ENCODE measurements at regions not wholly inside any gene's neighbourhood (a gene's known extent, or its start where the extent isn't known, plus 50 kb on each side); places are given as distances from the start of the nearest gene placed in this dataset.

DNA sequence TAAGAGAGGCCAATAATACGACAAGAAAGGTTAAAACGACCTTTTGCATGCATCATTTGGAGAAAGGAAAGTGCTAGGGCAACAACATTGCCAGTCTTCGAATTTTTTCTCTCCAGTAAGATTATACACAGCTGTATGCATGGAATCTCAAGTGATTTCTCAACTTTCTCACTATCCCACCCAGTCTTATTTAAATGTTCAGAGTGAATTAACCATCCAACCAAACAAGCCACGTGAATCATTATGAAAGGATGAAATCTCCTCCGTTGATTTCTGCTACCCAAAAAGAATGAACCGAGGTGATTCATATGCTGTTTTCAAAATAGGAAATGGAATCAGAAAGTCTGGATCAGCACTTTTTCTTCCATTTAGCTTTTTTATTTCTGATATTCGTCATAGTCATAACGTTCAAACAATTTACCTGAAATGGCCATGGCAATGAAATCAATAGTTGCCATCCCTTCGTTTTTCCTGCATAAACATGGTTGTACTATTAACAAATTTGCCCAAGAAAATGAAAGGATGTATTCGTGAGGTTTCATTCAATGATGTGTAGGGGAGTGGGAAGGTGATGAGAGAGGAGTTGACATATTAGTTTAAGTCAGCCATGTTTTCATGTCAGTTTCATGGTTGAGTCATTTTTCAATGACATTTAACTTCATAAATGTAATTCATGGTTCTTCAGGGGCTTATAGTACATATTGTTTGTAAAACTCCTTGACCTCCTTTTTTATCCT lies 170.9 kb upstream of the WWC1 start:
- H3K36me3 ChIP-seq (ENCODE audit: insufficient read depth): no peaks in the 10 kb centered on the region
- 76% methylated on average over 10 of the region's 10 CpGs for WGBS
- H3K27ac ChIP-seq (ENCODE audit: low read depth): no peak overlapping the region
- H3K4me3 ChIP-seq (ENCODE audit: low read depth, low read length): no peak overlapping the region
- no peaks in the 10 kb centered on the region for H3K4me1 ChIP-seq (ENCODE audit: insufficient read depth)
- no peak for DNase-seq (ENCODE audit: extremely low spot score)

GRCh38 chr5:168121138-168121494 lies 170.3 kb upstream of the WWC1 start:
- DNase-seq (ENCODE audit: extremely low spot score): no peak
- no peaks in the 10 kb centered on the region for H3K36me3 ChIP-seq (ENCODE audit: insufficient read depth)
- 87% methylated on average over 4 of the region's 4 CpGs for WGBS
- H3K27ac ChIP-seq (ENCODE audit: low read depth): no peak overlapping the region
- H3K4me3 ChIP-seq (ENCODE audit: low read depth, low read length): no peak overlapping the region
- H3K4me1 ChIP-seq (ENCODE audit: insufficient read depth): no peaks in the 10 kb centered on the region

DNA sequence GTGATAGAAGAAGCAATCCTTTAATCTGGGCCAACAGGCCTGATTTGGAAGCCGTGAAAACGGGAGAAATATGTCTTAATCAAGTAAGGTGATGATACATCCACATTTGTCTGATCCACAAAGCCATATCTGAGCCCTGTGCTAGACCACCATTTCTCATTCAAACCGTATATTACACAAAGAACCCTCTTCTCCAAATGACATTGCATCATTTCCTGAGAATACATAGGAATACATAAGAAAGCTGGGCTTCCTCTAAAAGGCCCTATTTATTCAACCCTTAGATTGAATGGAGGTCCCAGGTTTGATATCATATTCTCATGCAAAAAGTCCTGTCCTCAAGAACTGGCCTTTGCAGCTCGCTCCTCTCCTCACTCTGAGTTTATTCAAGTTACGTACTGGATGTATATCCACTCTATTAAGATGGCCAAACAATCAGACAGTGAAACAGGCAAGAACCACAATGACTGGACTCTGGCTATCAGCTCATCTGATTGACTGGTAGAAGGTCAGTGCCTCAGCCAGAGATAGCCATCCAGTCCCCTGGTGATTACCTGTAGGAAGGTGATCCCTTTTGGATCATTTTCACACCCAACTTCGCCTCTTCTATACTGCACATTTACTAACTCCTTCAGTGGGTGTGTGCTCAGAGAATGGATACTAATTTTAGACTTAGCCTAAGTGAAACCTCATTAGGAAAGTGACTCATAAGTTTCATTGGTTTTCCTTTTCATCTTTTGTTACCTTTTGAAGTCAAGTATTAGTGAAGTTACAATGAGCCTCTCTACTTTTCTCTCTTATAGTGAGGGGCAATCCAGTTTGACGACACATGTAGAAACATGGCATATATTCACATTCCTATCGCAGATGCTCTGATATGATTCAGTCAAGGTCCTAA lies 167.6 kb upstream of the WWC1 start:
- Histone ChIP-seq H3K4me3 (ENCODE audit: low read depth, low read length) (no peak overlapping the region), H3K27ac (ENCODE audit: low read depth) (no peak overlapping the region), H3K36me3 (ENCODE audit: insufficient read depth) (no peaks in the 10 kb centered on the region), H3K4me1 (ENCODE audit: insufficient read depth) (no peaks in the 10 kb centered on the region)
- 91% methylated on average over 8 of the region's 8 CpGs for WGBS
- no peak for DNase-seq (ENCODE audit: extremely low spot score)

- no peak for DNase-seq (ENCODE audit: extremely low spot score)
- WGBS: 92% methylated on average over 14 of the region's 14 CpGs
These were observed 165.8 kb upstream of the WWC1 start for GRCh38 chr5:168125445-168126199.

DNA sequence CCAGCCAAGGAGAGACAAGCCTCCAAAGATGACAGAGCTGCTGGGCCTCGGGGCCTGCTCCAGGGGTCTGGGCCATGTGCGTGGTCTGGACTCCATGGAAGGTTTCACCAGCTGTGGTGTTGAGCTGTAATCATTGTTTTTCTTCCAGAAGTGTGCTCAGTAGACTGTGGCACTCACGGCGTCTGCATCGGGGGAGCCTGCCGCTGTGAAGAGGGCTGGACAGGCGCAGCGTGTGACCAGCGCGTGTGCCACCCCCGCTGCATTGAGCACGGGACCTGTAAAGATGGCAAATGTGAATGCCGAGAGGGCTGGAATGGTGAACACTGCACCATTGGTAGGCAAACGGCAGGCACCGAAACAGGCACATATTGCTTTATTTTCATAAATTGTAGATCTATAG lies 164.8 kb upstream of the WWC1 start:
- no peaks in the 10 kb centered on the region for H3K4me1 ChIP-seq (ENCODE audit: insufficient read depth)
- H3K27ac ChIP-seq (ENCODE audit: low read depth): no peak overlapping the region
- no peak overlapping the region for H3K4me3 ChIP-seq (ENCODE audit: low read depth, low read length)
- no peaks in the 10 kb centered on the region for H3K36me3 ChIP-seq (ENCODE audit: insufficient read depth)
- no peak for DNase-seq (ENCODE audit: extremely low spot score)
- WGBS: 95% methylated on average over 15 of the region's 15 CpGs

More at GRCh38 chr5:168125445-168126199, 165.8 kb upstream of the WWC1 start:
- no peaks in the 10 kb centered on the region for H3K36me3 ChIP-seq (ENCODE audit: insufficient read depth)
- no peak overlapping the region for H3K4me3 ChIP-seq (ENCODE audit: low read depth, low read length)
- H3K4me1 ChIP-seq (ENCODE audit: insufficient read depth): no peaks in the 10 kb centered on the region
- no peak overlapping the region for H3K27ac ChIP-seq (ENCODE audit: low read depth)

- Histone ChIP-seq H3K4me3 (ENCODE audit: low read depth, low read length) (no peak overlapping the region), H3K36me3 (ENCODE audit: insufficient read depth) (no peaks in the 10 kb centered on the region), H3K27ac (ENCODE audit: low read depth) (no peak overlapping the region), H3K4me1 (ENCODE audit: insufficient read depth) (no peaks in the 10 kb centered on the region)
- DNase-seq (ENCODE audit: extremely low spot score): no peak
- 71% methylated on average over 7 of the region's 7 CpGs for WGBS
These were observed 163.3 kb upstream of the WWC1 start for GRCh38 chr5:168128111-168128510.

GRCh38 chr5:168128557-168128956 lies 162.9 kb upstream of the WWC1 start:
- H3K27ac ChIP-seq (ENCODE audit: low read depth): no peak overlapping the region
- 62% methylated on average over 8 of the region's 8 CpGs for WGBS
- no peak for DNase-seq (ENCODE audit: extremely low spot score)
- H3K36me3 ChIP-seq (ENCODE audit: insufficient read depth): no peaks in the 10 kb centered on the region
- no peaks in the 10 kb centered on the region for H3K4me1 ChIP-seq (ENCODE audit: insufficient read depth)
- no peak overlapping the region for H3K4me3 ChIP-seq (ENCODE audit: low read depth, low read length)

DNA sequence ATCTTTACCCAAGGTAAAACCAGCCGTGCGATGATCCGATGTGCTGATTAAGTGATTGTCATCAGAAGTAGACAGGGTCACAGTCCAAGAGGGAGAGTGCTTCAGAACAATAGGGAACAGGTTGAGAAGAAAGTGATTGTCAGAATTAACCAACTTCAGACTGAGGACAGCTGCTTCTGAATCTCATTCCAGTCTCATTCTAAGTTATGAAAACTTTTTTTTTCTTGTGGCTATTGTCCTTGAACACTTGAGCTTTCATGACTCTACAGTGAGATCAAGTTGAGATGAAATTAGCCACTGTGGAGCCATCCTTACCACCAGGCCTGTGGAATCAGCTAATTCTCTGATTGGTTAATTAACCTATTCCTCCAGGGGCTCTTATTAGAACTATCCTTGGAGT lies 159.9 kb upstream of the WWC1 start:
- DNase-seq (ENCODE audit: extremely low spot score): no peak
- Histone ChIP-seq H3K27ac (ENCODE audit: low read depth) (no peak overlapping the region), H3K36me3 (ENCODE audit: insufficient read depth) (no peaks in the 10 kb centered on the region), H3K4me3 (ENCODE audit: low read depth, low read length) (no peak overlapping the region), H3K4me1 (ENCODE audit: insufficient read depth) (no peaks in the 10 kb centered on the region)
- 95% methylated on average over 3 of the region's 3 CpGs for WGBS

DNA sequence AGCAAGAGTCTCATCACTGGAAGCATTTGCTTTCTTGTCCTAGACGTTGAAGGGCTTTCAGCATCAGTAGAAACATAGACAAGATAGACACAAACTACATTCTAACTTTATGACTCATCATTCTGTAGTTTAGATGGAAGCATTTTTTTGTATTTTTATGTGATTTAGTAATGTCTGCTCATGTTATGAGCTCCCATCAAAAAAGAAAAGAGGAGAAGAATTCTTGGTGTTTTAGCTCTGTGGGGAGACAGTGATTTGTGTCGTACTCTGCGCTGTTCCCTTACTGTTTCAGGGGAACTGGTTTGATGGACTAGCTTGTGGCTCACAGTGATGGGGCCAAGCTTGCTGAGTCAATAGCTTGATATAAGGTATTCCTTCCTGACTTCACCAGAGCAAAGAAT lies 159.2 kb upstream of the WWC1 start:
- WGBS: 72% methylated on average over 3 of the region's 3 CpGs
- H3K4me3 ChIP-seq (ENCODE audit: low read depth, low read length): no peak overlapping the region

GRCh38 chr5:168135897-168136296 lies 155.5 kb upstream of the WWC1 start:
- H3K36me3 ChIP-seq (ENCODE audit: insufficient read depth): no peaks in the 10 kb centered on the region
- H3K4me1 ChIP-seq (ENCODE audit: insufficient read depth): no peaks in the 10 kb centered on the region
- WGBS: 83% methylated on average over 6 of the region's 6 CpGs
- no peak overlapping the region for H3K4me3 ChIP-seq (ENCODE audit: low read depth, low read length)
- no peak overlapping the region for H3K27ac ChIP-seq (ENCODE audit: low read depth)
- DNase-seq (ENCODE audit: extremely low spot score): no peak

More for the DNA sequence above, 159.2 kb upstream of the WWC1 start:
- no peaks in the 10 kb centered on the region for H3K4me1 ChIP-seq (ENCODE audit: insufficient read depth)
- no peak overlapping the region for H3K27ac ChIP-seq (ENCODE audit: low read depth)
- DNase-seq (ENCODE audit: extremely low spot score): no peak
- H3K36me3 ChIP-seq (ENCODE audit: insufficient read depth): no peaks in the 10 kb centered on the region

GRCh38 chr5:168136340-168136739 lies 155.1 kb upstream of the WWC1 start:
- no peak overlapping the region for H3K4me3 ChIP-seq (ENCODE audit: low read depth, low read length)
- H3K36me3 ChIP-seq (ENCODE audit: insufficient read depth): no peaks in the 10 kb centered on the region
- no peaks in the 10 kb centered on the region for H3K4me1 ChIP-seq (ENCODE audit: insufficient read depth)
- no peak for DNase-seq (ENCODE audit: extremely low spot score)
- 77% methylated on average over 5 of the region's 5 CpGs for WGBS
- no peak overlapping the region for H3K27ac ChIP-seq (ENCODE audit: low read depth)

- H3K4me3 ChIP-seq (ENCODE audit: low read depth, low read length): no peak overlapping the region
These were observed 154.2 kb upstream of the WWC1 start for GRCh38 chr5:168137265-168137664.

DNA sequence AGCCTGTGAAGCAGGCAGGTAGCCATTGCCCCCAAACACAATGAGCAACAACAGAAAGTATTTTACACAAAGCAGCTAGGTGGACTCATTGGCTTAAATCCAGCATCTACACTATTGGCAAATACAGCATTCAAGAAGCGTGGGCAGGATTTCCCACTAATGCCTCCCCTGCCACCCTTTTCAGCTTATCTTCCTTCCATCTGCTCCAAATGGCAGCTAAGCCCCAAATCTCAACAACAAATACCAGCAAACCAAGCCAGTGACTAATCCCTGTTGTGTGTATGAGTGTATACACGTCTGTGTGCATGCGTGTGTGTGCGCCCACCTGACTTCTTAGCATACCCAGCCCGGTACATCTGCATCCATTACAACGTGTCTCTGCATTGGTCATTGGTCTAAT lies 151.2 kb upstream of the WWC1 start:
- no peak for DNase-seq (ENCODE audit: extremely low spot score)
- no peaks in the 10 kb centered on the region for H3K4me1 ChIP-seq (ENCODE audit: insufficient read depth)
- no peak overlapping the region for H3K4me3 ChIP-seq (ENCODE audit: low read depth, low read length)
- H3K36me3 ChIP-seq (ENCODE audit: insufficient read depth): no peaks in the 10 kb centered on the region
- H3K27ac ChIP-seq (ENCODE audit: low read depth): no peak overlapping the region
- 89% methylated on average over 6 of the region's 6 CpGs for WGBS

More at GRCh38 chr5:168137265-168137664, 154.2 kb upstream of the WWC1 start:
- DNase-seq (ENCODE audit: extremely low spot score): no peak
- WGBS: 61% methylated on average over 2 of the region's 2 CpGs
- Histone ChIP-seq H3K4me1 (ENCODE audit: insufficient read depth) (no peaks in the 10 kb centered on the region), H3K27ac (ENCODE audit: low read depth) (no peak overlapping the region), H3K36me3 (ENCODE audit: insufficient read depth) (no peaks in the 10 kb centered on the region)
